Type B pancreatic cell (in vitro differentiated cells): ENCODE measurements at regions not wholly inside any gene's neighbourhood (a gene's known extent, or its start where the extent isn't known, plus 50 kb on each side); places are given as distances from the start of the nearest gene placed in this dataset.

ENCODE experiments used
- DNase-seq: peaks from one replicate; pipeline ENCODE4 v3.0.0; 2021; ENCODE audit warnings: mixed read lengths; ENCODE audit not compliant: unreplicated experiment; ENCODE audit errors: extremely low spot score
- H3K27ac Mint-ChIP-seq: 2 replicates; pipeline ENCODE4 v1.8.0; 2021; ENCODE audit warnings: mild to moderate bottlenecking, mixed read lengths
- H3K27me3 Mint-ChIP-seq: 2 replicates; pipeline ENCODE4 v1.8.0; 2021; ENCODE audit warnings: mixed read lengths
- H3K36me3 Mint-ChIP-seq: 2 replicates; pipeline ENCODE4 v1.8.0; 2021; ENCODE audit warnings: mixed read lengths
- H3K4me1 Mint-ChIP-seq: one replicate; pipeline ENCODE4 v1.8.0; 2021; ENCODE audit warnings: mixed read lengths; ENCODE audit not compliant: unreplicated experiment
- H3K4me3 Mint-ChIP-seq: 2 replicates; pipeline ENCODE4 v1.8.0; 2021; ENCODE audit warnings: mild to moderate bottlenecking, mixed read lengths
- H3K9me3 Mint-ChIP-seq: 2 replicates; pipeline ENCODE4 v1.8.0; 2021; ENCODE audit warnings: mixed read lengths
- CTCF ChIP-seq: fragments of 200-600 bp; sonication (generic); conservative IDR thresholded peaks from 2 replicates; pipeline ENCODE4 v1.5.0; 2021; ENCODE audit warnings: antibody characterized with exemption, mild to moderate bottlenecking

- Mint-ChIP-seq H3K27ac (no peak overlapping the region), H3K4me3 (no peak overlapping the region), H3K9me3 (no peaks in the 10 kb centered on the region), H3K36me3 (no peaks in the 10 kb centered on the region), H3K27me3 (peaks cover 6% of the 10 kb centered on the region), H3K4me1 (no peaks in the 10 kb centered on the region)
- no peak for TF ChIP-seq CTCF
- no peak for DNase-seq
Measured at GRCh38 chr12:125841332-125841731, 776.1 kb downstream of the AACS start.

GRCh38 chr12:125852116-125852515, 786.9 kb downstream of the AACS start:
- H3K4me1 Mint-ChIP-seq: no peaks in the 10 kb centered on the region
- no peak overlapping the region for H3K4me3 Mint-ChIP-seq
- TF ChIP-seq CTCF: no peak
- H3K36me3 Mint-ChIP-seq: no peaks in the 10 kb centered on the region
- DNase-seq: no peak
- H3K27me3 Mint-ChIP-seq: no peaks in the 10 kb centered on the region
- no peak overlapping the region for H3K27ac Mint-ChIP-seq
- no peaks in the 10 kb centered on the region for H3K9me3 Mint-ChIP-seq

GRCh38 chr12:125852679-125853078, 787.4 kb downstream of the AACS start:
- no peak overlapping the region for H3K27ac Mint-ChIP-seq
- DNase-seq: no peak
- no peak for TF ChIP-seq CTCF
- no peaks in the 10 kb centered on the region for H3K36me3 Mint-ChIP-seq
- H3K9me3 Mint-ChIP-seq: no peaks in the 10 kb centered on the region
- H3K4me1 Mint-ChIP-seq: no peaks in the 10 kb centered on the region
- H3K27me3 Mint-ChIP-seq: no peaks in the 10 kb centered on the region
- H3K4me3 Mint-ChIP-seq: no peak overlapping the region

- H3K36me3 Mint-ChIP-seq: no peaks in the 10 kb centered on the region
- no peak for DNase-seq
- H3K9me3 Mint-ChIP-seq: no peaks in the 10 kb centered on the region
Measured at GRCh38 chr12:125853670-125854069, 788.4 kb downstream of the AACS start.

GRCh38 chr12:125856366-125856765, 791.1 kb downstream of the AACS start:
- DNase-seq: no peak
- TF ChIP-seq CTCF: no peak
- Mint-ChIP-seq H3K9me3 (no peaks in the 10 kb centered on the region), H3K27ac (no peak overlapping the region), H3K36me3 (no peaks in the 10 kb centered on the region), H3K4me3 (no peak overlapping the region), H3K27me3 (no peaks in the 10 kb centered on the region), H3K4me1 (no peaks in the 10 kb centered on the region)

More at GRCh38 chr12:125853670-125854069, 788.4 kb downstream of the AACS start:
- no peak for TF ChIP-seq CTCF
- Mint-ChIP-seq H3K4me3 (no peak overlapping the region), H3K27ac (no peak overlapping the region), H3K27me3 (no peaks in the 10 kb centered on the region), H3K4me1 (no peaks in the 10 kb centered on the region)

- Mint-ChIP-seq H3K4me3 (no peak overlapping the region), H3K27ac (no peak overlapping the region), H3K9me3 (no peaks in the 10 kb centered on the region), H3K4me1 (no peaks in the 10 kb centered on the region), H3K36me3 (no peaks in the 10 kb centered on the region), H3K27me3 (no peaks in the 10 kb centered on the region)
- DNase-seq: no peak
- no peak for TF ChIP-seq CTCF
Measured at GRCh38 chr12:125856896-125857295, 791.7 kb downstream of the AACS start.
